Sigmoid colon (tissue), 6 donors: ENCODE measurements at regions not wholly inside any gene's neighbourhood (a gene's known extent, or its start where the extent isn't known, plus 50 kb on each side); places are given as distances from the start of the nearest gene placed in this dataset.

ENCODE experiments used
- DNase-seq: peaks from one replicate; pipeline ENCODE4 v3.0.0-alpha.2; 2019
- H3K27ac ChIP-seq, 4 donors: fragments of 200-600 bp; sonication (generic); one replicate each; pipeline ENCODE4 v1.5.1; 2016 to 2019; ENCODE audit warnings: mild to moderate bottlenecking in 1 of 4
- H3K27me3 ChIP-seq, 3 donors: fragments of 200-600 bp; sonication (generic); one replicate each; pipeline ENCODE4 v1.5.1; 2019; ENCODE audit warnings: mild to moderate bottlenecking in 1 of 3
- H3K36me3 ChIP-seq, 4 donors: fragments of 200-600 bp; sonication (generic); one replicate each; pipeline ENCODE4 v1.5.1; 2016 to 2019
- H3K4me1 ChIP-seq, 4 donors: fragments of 200-600 bp; sonication (generic); one replicate each; pipeline ENCODE4 v1.5.1; 2017 to 2019
- H3K4me3 ChIP-seq, 4 donors: fragments of 200-600 bp; sonication (generic); one replicate each; pipeline ENCODE4 v1.5.1; 2017 to 2019; ENCODE audit warnings: mild to moderate bottlenecking in 2 of 4, moderate library complexity in 1 of 4
- H3K9me3 ChIP-seq, 4 donors: fragments of 200-600 bp in 3 of 4; sonication (generic) in 3 of 4; one replicate each; pipeline versions ENCODE4 v1.5.1 to v1.6.1; 2013 to 2019
- EP300 ChIP-seq, 4 donors: sonication (generic); formaldehyde crosslinking; IDR thresholded peaks; one replicate each; pipeline ENCODE4 v1.6.1; 2017; ENCODE audit warnings: antibody characterized with exemption in 4 of 4
- POLR2A ChIP-seq, 2 donors: fragments of 450-650 bp; IDR thresholded peaks; one replicate each; pipeline ENCODE4 v1.6.1; 2016; ENCODE audit warnings: antibody characterized with exemption in 2 of 2, mild to moderate bottlenecking in 2 of 2, moderate library complexity in 2 of 2
- POLR2AphosphoS5 ChIP-seq, 4 donors: sonication (generic); formaldehyde crosslinking; IDR thresholded peaks; one replicate each; pipeline ENCODE4 v1.6.1; 2017; ENCODE audit warnings: antibody characterized with exemption in 4 of 4
- WGBS, 2 donors: extraction: QIAGEN DNeasy Blood & Tissue Kit; methylation state at CpG; one replicate each; pipeline ENCODE4 v1.1.7; 2013; 5-methylcytosine and 5-hydroxymethylcytosine counted together
- intact Hi-C: fragments of 100-400 bp; cut with DNase I; formaldehyde crosslinking; loops from one replicate; pipeline ENCODE4 v1.15.1; 2023
- TF ChIP-seq, protein P1 (sequence below), 4 experiments: fragments of 450-650 bp in 3 of 4; fragments of 200-600 bp in 1 of 4; IDR thresholded peaks; one replicate each; pipeline ENCODE4 v1.5.1; 2016 to 2019; ENCODE audit warnings: antibody characterized with exemption in 4 of 4, mild to moderate bottlenecking in 3 of 4, moderate library complexity in 2 of 4
- donor health status: healthy with polysubstance abuse.
- donor health status: healthy.

- Histone ChIP-seq H3K27me3 (no peaks in the 10 kb centered on the region), H3K9me3 (no peaks in the 10 kb centered on the region), H3K4me1 (no peaks in the 10 kb centered on the region), H3K4me3 (no peak overlapping the region), H3K27ac (no peak overlapping the region), H3K36me3 (no peaks in the 10 kb centered on the region)
- 94 to 95% methylated on average over 4 of the region's 4 CpGs for WGBS, 2 donors
- no peak for DNase-seq
- TF ChIP-seq EP300 (IDR thresholded peaks at IDR 0.05) (no peak), POLR2AphosphoS5 (IDR thresholded peaks at IDR 0.05) (no peak), POLR2A (IDR thresholded peaks at IDR 0.05) (no peak)
- TF ChIP-seq, protein P1, sequence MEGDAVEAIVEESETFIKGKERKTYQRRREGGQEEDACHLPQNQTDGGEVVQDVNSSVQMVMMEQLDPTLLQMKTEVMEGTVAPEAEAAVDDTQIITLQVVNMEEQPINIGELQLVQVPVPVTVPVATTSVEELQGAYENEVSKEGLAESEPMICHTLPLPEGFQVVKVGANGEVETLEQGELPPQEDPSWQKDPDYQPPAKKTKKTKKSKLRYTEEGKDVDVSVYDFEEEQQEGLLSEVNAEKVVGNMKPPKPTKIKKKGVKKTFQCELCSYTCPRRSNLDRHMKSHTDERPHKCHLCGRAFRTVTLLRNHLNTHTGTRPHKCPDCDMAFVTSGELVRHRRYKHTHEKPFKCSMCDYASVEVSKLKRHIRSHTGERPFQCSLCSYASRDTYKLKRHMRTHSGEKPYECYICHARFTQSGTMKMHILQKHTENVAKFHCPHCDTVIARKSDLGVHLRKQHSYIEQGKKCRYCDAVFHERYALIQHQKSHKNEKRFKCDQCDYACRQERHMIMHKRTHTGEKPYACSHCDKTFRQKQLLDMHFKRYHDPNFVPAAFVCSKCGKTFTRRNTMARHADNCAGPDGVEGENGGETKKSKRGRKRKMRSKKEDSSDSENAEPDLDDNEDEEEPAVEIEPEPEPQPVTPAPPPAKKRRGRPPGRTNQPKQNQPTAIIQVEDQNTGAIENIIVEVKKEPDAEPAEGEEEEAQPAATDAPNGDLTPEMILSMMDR (IDR thresholded peaks at IDR 0.05): no peak
- intact Hi-C loops: no loop called here
These were observed 244.9 kb upstream of the EPHA4 start for GRCh38 chr2:221817052-221817451.

GRCh38 chr2:221816566-221816965, 244.5 kb upstream of the EPHA4 start:
- Histone ChIP-seq H3K4me1 (no peaks in the 10 kb centered on the region), H3K36me3 (no peaks in the 10 kb centered on the region), H3K27me3 (no peaks in the 10 kb centered on the region), H3K9me3 (no peaks in the 10 kb centered on the region), H3K4me3 (no peak overlapping the region), H3K27ac (no peak overlapping the region)
- no peak for TF ChIP-seq POLR2A (IDR thresholded peaks at IDR 0.05)
- TF ChIP-seq POLR2AphosphoS5 (IDR thresholded peaks at IDR 0.05): no peak
- 83 to 87% methylated on average over 9 of the region's 9 CpGs for WGBS, 2 donors
- no peak for DNase-seq
- intact Hi-C loops: no loop called here

DNA sequence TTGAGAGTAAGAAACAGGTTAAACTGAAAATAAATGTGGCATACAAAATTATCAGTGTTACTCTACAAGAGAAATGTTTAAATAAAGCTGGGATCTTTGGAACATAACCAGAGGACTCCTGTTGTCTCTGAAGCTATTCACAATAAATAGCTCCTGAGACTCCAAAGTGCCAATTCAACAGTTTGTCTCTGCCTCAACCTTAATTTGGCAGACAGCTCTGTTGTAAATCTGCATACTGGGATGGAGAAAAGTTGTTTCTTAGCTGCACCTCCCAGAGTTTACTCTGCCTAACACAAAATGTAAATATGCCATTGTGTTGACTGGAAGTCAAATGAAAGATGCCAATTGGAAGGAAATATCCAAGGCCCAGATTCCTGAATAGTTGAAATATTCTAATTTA, 238.5 kb upstream of the EPHA4 start:
- Histone ChIP-seq H3K4me1 (peaks cover 0 to 13% (median 10%) of the 10 kb centered on the region in 4 donors), H3K27ac (no peak overlapping the region), H3K9me3 (no peaks in the 10 kb centered on the region), H3K4me3 (no peak overlapping the region), H3K27me3 (no peaks in the 10 kb centered on the region), H3K36me3 (no peaks in the 10 kb centered on the region)
- DNase-seq: no peak
- TF ChIP-seq POLR2A (IDR thresholded peaks at IDR 0.05): no peak
- no peak for TF ChIP-seq EP300 (IDR thresholded peaks at IDR 0.05)
- TF ChIP-seq, protein P1 (IDR thresholded peaks at IDR 0.05): no peak
- no peak for TF ChIP-seq POLR2AphosphoS5 (IDR thresholded peaks at IDR 0.05)
- intact Hi-C loops: no loop called here

- DNase-seq: no peak
- H3K9me3 ChIP-seq: no peaks in the 10 kb centered on the region
- H3K4me1 ChIP-seq: peaks cover 0 to 13% (median 10%) of the 10 kb centered on the region in 4 donors
- 47 to 51% methylated on average over 4 of the region's 4 CpGs for WGBS, 2 donors
- no peaks in the 10 kb centered on the region for H3K27me3 ChIP-seq
- H3K36me3 ChIP-seq: no peaks in the 10 kb centered on the region
- H3K27ac ChIP-seq: no peak overlapping the region
- TF ChIP-seq, protein P1 (IDR thresholded peaks at IDR 0.05): no peak
- TF ChIP-seq EP300 (IDR thresholded peaks at IDR 0.05): no peak
- no peak for TF ChIP-seq POLR2A (IDR thresholded peaks at IDR 0.05)
- TF ChIP-seq POLR2AphosphoS5 (IDR thresholded peaks at IDR 0.05): no peak
- H3K4me3 ChIP-seq: no peak overlapping the region
- intact Hi-C loops: no loop called here
These were observed 238.1 kb upstream of the EPHA4 start for GRCh38 chr2:221810245-221810644.

GRCh38 chr2:221808488-221808887, 236.4 kb upstream of the EPHA4 start:
- intact Hi-C loops: no loop called here
- H3K36me3 ChIP-seq: no peaks in the 10 kb centered on the region
- peaks cover 0 to 13% (median 10%) of the 10 kb centered on the region in 4 donors for H3K4me1 ChIP-seq
- no peak for DNase-seq
- H3K27ac ChIP-seq: no peak overlapping the region
- WGBS, 2 donors: 55 to 62% methylated on average over 1 of the region's 1 CpG
- no peaks in the 10 kb centered on the region for H3K27me3 ChIP-seq
- TF ChIP-seq EP300 (IDR thresholded peaks at IDR 0.05) (no peak), POLR2A (IDR thresholded peaks at IDR 0.05) (no peak), POLR2AphosphoS5 (IDR thresholded peaks at IDR 0.05) (no peak)
- TF ChIP-seq, protein P1 (IDR thresholded peaks at IDR 0.05): no peak
- no peaks in the 10 kb centered on the region for H3K9me3 ChIP-seq
- no peak overlapping the region for H3K4me3 ChIP-seq
